PC-3 (cell line): ENCODE measurements at regions not wholly inside any gene's neighbourhood (a gene's known extent, or its start where the extent isn't known, plus 50 kb on each side); places are given as distances from the start of the nearest gene placed in this dataset.

Experiments
- ATAC-seq: fragments of 200-7000 bp; cut with Tn5 transposase; 2 replicates; pipeline ENCODE4 v1.9.1; 2020; ENCODE audit warnings: mild to moderate bottlenecking, moderate library complexity
- BruUV-seq: library from RNA; stranded (reverse); fragments of 400-500 nt; replicated peaks from 2 replicates; lab custom pipeline; 2021; lab: Mats Ljungman, UMichigan
- CTCF ChIA-PET: fragments of 300-600 bp; sonication (Branson Sonifier 250); formaldehyde crosslinking; loops from one replicate; lab custom pipeline; 2022; ENCODE audit warnings: antibody characterized with exemption; lab: Charles Lee
- POLR2A ChIA-PET: fragments of 300-600 bp; sonication (Branson Sonifier 250); formaldehyde crosslinking; loops from one replicate; lab custom pipeline; 2022; ENCODE audit warnings: antibody characterized with exemption; ENCODE audit not compliant: unreplicated experiment; lab: Charles Lee
- DNase-seq: peaks from one replicate; pipeline ENCODE4 v3.0.0-alpha.2; 2015
- H2AFZ ChIP-seq: fragments of 300-600 bp; sonication (generic); 2 replicates; pipeline ENCODE4 v1.6.0; 2016; ENCODE audit warnings: antibody characterized with exemption, low read length
- H3F3A ChIP-seq: fragments of 300-600 bp; sonication (generic); one replicate; pipeline ENCODE4 v1.6.0; 2017; ENCODE audit warnings: antibody characterized with exemption, low read length, control low read depth, mild to moderate bottlenecking; ENCODE audit not compliant: unreplicated experiment
- H3K27ac ChIP-seq: fragments of 300-600 bp; sonication (generic); 2 replicates; pipeline ENCODE4 v1.5.1; 2016; ENCODE audit warnings: mild to moderate bottlenecking, low read length
- H3K27me3 ChIP-seq: fragments of 300-600 bp; sonication (generic); 2 replicates; pipeline ENCODE4 v1.6.1; 2016; ENCODE audit warnings: low read length, mixed read lengths
- H3K36me3 ChIP-seq: fragments of 300-600 bp; sonication (generic); 2 replicates; pipeline ENCODE4 v1.6.1; 2016; ENCODE audit warnings: low read depth, mixed run types, low read length, mixed read lengths
- H3K4me1 ChIP-seq: fragments of 300-600 bp; sonication (generic); 2 replicates; pipeline ENCODE4 v1.5.1; 2016; ENCODE audit warnings: low read length; ENCODE audit not compliant: insufficient read depth
- H3K4me2 ChIP-seq: fragments of 300-600 bp; sonication (generic); 2 replicates; pipeline ENCODE4 v1.6.0; 2016; ENCODE audit warnings: low read length
- H3K4me3 ChIP-seq: fragments of 300-600 bp; sonication (generic); 2 replicates; pipeline ENCODE4 v1.5.1; 2016; ENCODE audit warnings: mild to moderate bottlenecking, low read length, mixed read lengths
- H3K79me2 ChIP-seq: fragments of 300-600 bp; sonication (generic); 2 replicates; pipeline ENCODE4 v1.6.1; 2017; ENCODE audit warnings: low read length, mixed read lengths
- H3K9ac ChIP-seq: fragments of 300-600 bp; sonication (generic); 2 replicates; pipeline ENCODE4 v1.6.0; 2016; ENCODE audit warnings: mild to moderate bottlenecking, low read length
- H3K9me2 ChIP-seq: fragments of 300-600 bp; sonication (generic); replicated peaks from 2 replicates; pipeline ENCODE4 v1.6.1; 2016; ENCODE audit warnings: mixed run types, low read length, mixed read lengths
- H3K9me3 ChIP-seq: fragments of 300-600 bp; sonication (generic); 2 replicates; pipeline ENCODE4 v1.6.1; 2016; ENCODE audit warnings: low read length, mixed read lengths
- H4K20me1 ChIP-seq: fragments of 300-600 bp; sonication (generic); 2 replicates; pipeline ENCODE4 v1.6.1; 2016; ENCODE audit warnings: low read length, mixed read lengths
- CTCF ChIP-seq: fragments of 300-600 bp; sonication (generic); conservative IDR thresholded peaks from 2 replicates; pipeline ENCODE4 v1.5.1; 2017; ENCODE audit warnings: antibody characterized with exemption, low read depth, mild to moderate bottlenecking, low read length
- EZH2 ChIP-seq: fragments of 300-600 bp; sonication (generic); IDR thresholded peaks from one replicate; pipeline ENCODE4 v1.6.1; 2017; ENCODE audit warnings: antibody characterized with exemption, mild to moderate bottlenecking, low read length; ENCODE audit not compliant: unreplicated experiment
- EZH2phosphoT487 ChIP-seq: fragments of 300-600 bp; sonication (generic); IDR thresholded peaks from 2 replicates; pipeline ENCODE4 v1.6.1; 2018; ENCODE audit warnings: mild to moderate bottlenecking, antibody characterized with exemption, low read length, borderline replicate concordance
- intact Hi-C: fragments of 100-400 bp; cut with micrococcal nuclease; formaldehyde crosslinking; loops from 2 replicates; pipeline ENCODE4 v1.9.0; 2023

GRCh38 chr3:34035775-34036174 is 237.3 kb downstream of the PDCD6IP start:
- CTCF ChIA-PET = no interaction called here
- intact Hi-C loops = no loop called here
- H3K79me2 ChIP-seq = no peaks in the 10 kb centered on the region
- H3K9ac ChIP-seq = no peak overlapping the region
- H3F3A ChIP-seq = no peaks in the 10 kb centered on the region
- no peaks in the 10 kb centered on the region for H4K20me1 ChIP-seq
- H3K4me1 ChIP-seq = no peaks in the 10 kb centered on the region
- H2AFZ ChIP-seq = no peak overlapping the region
- H3K9me3 ChIP-seq = no peaks in the 10 kb centered on the region
- H3K36me3 ChIP-seq = no peaks in the 10 kb centered on the region
- TF ChIP-seq EZH2phosphoT487 (no peak), EZH2 (no peak), CTCF (no peak)
- POLR2A ChIA-PET = no interaction called here
- BruUV-seq = no TSS peak
- no peak overlapping the region for H3K4me3 ChIP-seq
- peaks cover 5% of the 10 kb centered on the region; the same call in 1 of the 2 replicates for H3K27me3 ChIP-seq
- H3K9me2 ChIP-seq = no peaks in the 10 kb centered on the region
- no peak overlapping the region for H3K4me2 ChIP-seq
- no peak overlapping the region for H3K27ac ChIP-seq
- DNase-seq = no peak
- ATAC-seq = no peak

GRCh38 chr3:34037260-34037659 is 238.8 kb downstream of the PDCD6IP start:
- POLR2A ChIA-PET = no interaction called here
- no TSS peak for BruUV-seq
- Histone ChIP-seq H3K9me2 (no peaks in the 10 kb centered on the region), H3K4me2 (no peak overlapping the region), H3K9ac (no peak overlapping the region), H3K36me3 (no peaks in the 10 kb centered on the region), H2AFZ (no peak overlapping the region), H3K27me3 (peaks cover 5% of the 10 kb centered on the region; the same call in 1 of the 2 replicates), H3K79me2 (no peaks in the 10 kb centered on the region), H3K4me1 (no peaks in the 10 kb centered on the region), H4K20me1 (no peaks in the 10 kb centered on the region), H3K27ac (no peak overlapping the region), H3K9me3 (no peaks in the 10 kb centered on the region), H3K4me3 (no peak overlapping the region), H3F3A (no peaks in the 10 kb centered on the region)
- TF ChIP-seq EZH2phosphoT487 = no peak
- no peak for TF ChIP-seq EZH2
- TF ChIP-seq CTCF = no peak
- DNase-seq (no peak), ATAC-seq (no peak)
- CTCF ChIA-PET = no interaction called here
- intact Hi-C loops = no loop called here

- ChIA-PET POLR2A (no interaction called here), CTCF (no interaction called here)
- peaks cover 5% of the 10 kb centered on the region; the same call in 1 of the 2 replicates for H3K27me3 ChIP-seq
- H3F3A ChIP-seq = no peaks in the 10 kb centered on the region
- ATAC-seq (no peak), DNase-seq (no peak)
- H3K9me2 ChIP-seq = no peaks in the 10 kb centered on the region
- no peaks in the 10 kb centered on the region for H3K36me3 ChIP-seq
- H3K9me3 ChIP-seq = no peaks in the 10 kb centered on the region
- H3K27ac ChIP-seq = no peak overlapping the region
- no peak overlapping the region for H3K4me3 ChIP-seq
- intact Hi-C loops = no loop called here
- BruUV-seq = no TSS peak
- H3K4me2 ChIP-seq = no peak overlapping the region
- H4K20me1 ChIP-seq = no peaks in the 10 kb centered on the region
- no peak overlapping the region for H2AFZ ChIP-seq
- no peaks in the 10 kb centered on the region for H3K79me2 ChIP-seq
- TF ChIP-seq CTCF = no peak
- TF ChIP-seq EZH2phosphoT487 = no peak
- TF ChIP-seq EZH2 = no peak
- H3K4me1 ChIP-seq = no peaks in the 10 kb centered on the region
- H3K9ac ChIP-seq = no peak overlapping the region
Measured at GRCh38 chr3:34038131-34038530, 239.7 kb downstream of the PDCD6IP start.
